ENCODE measurements at regions not wholly inside any gene's neighbourhood (a gene's known extent, or its start where the extent isn't known, plus 50 kb on each side); places are given as distances from the start of the nearest gene placed in this dataset.

- no peak for TF ChIP-seq GATA2 (IDR thresholded peaks at IDR 0.05; ENCODE audit: low read depth, low read length)
- TF ChIP-seq GATA3 (IDR thresholded peaks at IDR 0.05; ENCODE audit: low read depth, low read length) = no peak
Observed at GRCh38 chr16:75945916-75946457, 219.7 kb upstream of the CPHXL start.
